HEK293 (cell line): ENCODE measurements at regions not wholly inside any gene's neighbourhood (a gene's known extent, or its start where the extent isn't known, plus 50 kb on each side); places are given as distances from the start of the nearest gene placed in this dataset.

Experiments
- CTCF ChIA-PET: fragments of 350-600 bp; formaldehyde crosslinking; extraction: SDS; loops from one replicate; lab custom pipeline; 2021; ENCODE audit warnings: antibody characterized with exemption; lab: Yijun Ruan, JAX
- POLR2A ChIA-PET: fragments of 300-600 bp; formaldehyde crosslinking; extraction: SDS; loops from one replicate; lab custom pipeline; 2020; ENCODE audit warnings: antibody characterized with exemption, inconsistent platforms; lab: Yijun Ruan, JAX
- H3K27ac ChIP-seq: fragments of 200-500 bp; sonication (Bioruptor generic); 2 replicates; pipeline ENCODE4 v1.5.1; 2014; ENCODE audit warnings: low read depth, low read length, control low read depth, inconsistent platforms; ENCODE audit errors: extremely low read depth
- H3K36me3 ChIP-seq, 2 experiments: fragments of 200-500 bp in 1 of 2; sonication (Bioruptor generic) in 1 of 2; 1 replicate in 1 of 2; 2 replicates in 1 of 2; pipeline ENCODE4 v1.5.1; 2014 to 2017; ENCODE audit warnings: inconsistent platforms in 2 of 2, low read length in 2 of 2; ENCODE audit not compliant: control insufficient read depth in 2 of 2, insufficient read depth in 1 of 2
- H3K4me1 ChIP-seq: fragments of 200-500 bp; sonication (Bioruptor generic); 2 replicates; pipeline ENCODE4 v1.5.1; 2014; ENCODE audit warnings: mild to moderate bottlenecking, low read length, inconsistent platforms; ENCODE audit not compliant: control insufficient read depth, insufficient read depth
- H3K4me3 ChIP-seq: 2 replicates; pipeline ENCODE4 v1.5.1; 2011; ENCODE audit warnings: low read depth, mild to moderate bottlenecking, control low read depth, low read length, moderate library complexity
- H3K9me3 ChIP-seq: fragments of 200-500 bp; sonication (Bioruptor generic); 2 replicates; pipeline ENCODE4 v1.5.1; 2014; ENCODE audit warnings: low read depth, low read length, inconsistent platforms; ENCODE audit not compliant: control insufficient read depth, insufficient read depth
- HOXD13 ChIP-seq: sonication (generic); formaldehyde crosslinking; IDR thresholded peaks from 2 replicates; pipeline ENCODE4 v1.8.0; 2022; ENCODE audit warnings: missing genetic modification reagents, borderline replicate concordance
- PRDM6 ChIP-seq: fragments of 450-650 bp; formaldehyde crosslinking; IDR thresholded peaks from 2 replicates; pipeline ENCODE4 v1.5.1; 2017; ENCODE audit warnings: missing biosample characterization, missing genetic modification characterization
- ZBTB1 ChIP-seq: fragments of 450-650 bp; formaldehyde crosslinking; IDR thresholded peaks from 2 replicates; pipeline ENCODE4 v1.5.1; 2016; ENCODE audit warnings: missing biosample characterization, missing genetic modification characterization
- ZBTB21 ChIP-seq: fragments of 450-650 bp; formaldehyde crosslinking; IDR thresholded peaks from 2 replicates; pipeline ENCODE4 v1.5.1; 2017; ENCODE audit warnings: missing biosample characterization, missing genetic modification characterization
- ZBTB7A ChIP-seq: fragments of 450-650 bp; formaldehyde crosslinking; IDR thresholded peaks from 2 replicates; pipeline ENCODE4 v1.5.1; 2016; ENCODE audit warnings: low read depth, missing biosample characterization, missing genetic modification characterization
- ZFP3 ChIP-seq: fragments of 450-650 bp; formaldehyde crosslinking; IDR thresholded peaks from 2 replicates; pipeline ENCODE4 v1.5.1; 2016; ENCODE audit warnings: low read depth, missing biosample characterization, missing genetic modification characterization
- ZFP41 ChIP-seq: fragments of 450-650 bp; formaldehyde crosslinking; IDR thresholded peaks from 2 replicates; pipeline ENCODE4 v1.5.1; 2016; ENCODE audit warnings: missing biosample characterization, missing genetic modification characterization, borderline replicate concordance
- ZNF157 ChIP-seq: fragments of 450-650 bp; formaldehyde crosslinking; IDR thresholded peaks from 2 replicates; pipeline ENCODE4 v1.5.1; 2016; ENCODE audit warnings: missing biosample characterization, missing genetic modification characterization
- ZNF426 ChIP-seq: fragments of 450-650 bp; formaldehyde crosslinking; IDR thresholded peaks from 2 replicates; pipeline ENCODE4 v1.5.1; 2017; ENCODE audit warnings: missing biosample characterization, missing genetic modification characterization, mild to moderate bottlenecking, inconsistent platforms, moderate library complexity
- ZNF596 ChIP-seq: fragments of 450-650 bp; IDR thresholded peaks from 2 replicates; pipeline ENCODE4 v1.5.0; 2018; ENCODE audit warnings: missing biosample characterization, mild to moderate bottlenecking, missing genetic modification characterization, moderate library complexity
- ZNF610 ChIP-seq: fragments of 450-650 bp; formaldehyde crosslinking; IDR thresholded peaks from 2 replicates; pipeline ENCODE4 v1.5.1; 2016; ENCODE audit warnings: missing biosample characterization, missing genetic modification characterization, borderline replicate concordance
- TF ChIP-seq, protein P1 (sequence below): fragments of 450-650 bp; formaldehyde crosslinking; IDR thresholded peaks from 2 replicates; pipeline ENCODE4 v1.5.1; 2016; ENCODE audit warnings: missing biosample characterization, missing genetic modification characterization
- TF ChIP-seq, protein P2 (sequence below): fragments of 450-650 bp; formaldehyde crosslinking; IDR thresholded peaks from 2 replicates; pipeline ENCODE4 v1.5.1; 2016; ENCODE audit warnings: missing biosample characterization, missing genetic modification characterization
- TF ChIP-seq, protein P3 (sequence below): fragments of 450-650 bp; formaldehyde crosslinking; IDR thresholded peaks from 2 replicates; pipeline ENCODE4 v1.5.1; 2016; ENCODE audit warnings: missing biosample characterization, missing genetic modification characterization
- TF ChIP-seq, protein P4 (sequence below): fragments of 450-650 bp; formaldehyde crosslinking; IDR thresholded peaks from 2 replicates; pipeline ENCODE4 v1.5.1; 2016; ENCODE audit warnings: missing biosample characterization, missing genetic modification characterization

- POLR2A ChIA-PET, result no interaction called here
- CTCF ChIA-PET, result interaction anchor here (0.7 kb wide), 1 partner anchor 154 kb away, joined by 3 read pairs; no protein-coding TSS in a partner anchor
- H3K4me3 ChIP-seq, result no peak overlapping the region
- H3K4me1 ChIP-seq, result no peaks in the 10 kb centered on the region
- no peaks in the 10 kb centered on the region for H3K9me3 ChIP-seq
- H3K27ac ChIP-seq, result no peak overlapping the region
- TF ChIP-seq ZNF596 (tag by site-specific recombination) (no peak), ZBTB1 (tag by site-specific recombination) (no peak), HOXD13 (CRISPR knock-in tag) (no peak), ZBTB7A (no peak), ZNF610 (tag by site-specific recombination) (no peak), ZFP41 (tag by site-specific recombination) (no peak)
- H3K36me3 ChIP-seq, result no peaks in the 10 kb centered on the region
Measured at GRCh38 chr18:6592522-6592921, 137.0 kb upstream of the ARHGAP28 start.

- no peak overlapping the region for H3K27ac ChIP-seq
- no peaks in the 10 kb centered on the region for H3K36me3 ChIP-seq
- H3K4me3 ChIP-seq, result no peak overlapping the region
- ChIA-PET POLR2A (no interaction called here), CTCF (interaction anchor here (0.7 kb wide), 1 partner anchor 153 kb away, joined by 3 read pairs; no protein-coding TSS in a partner anchor)
- H3K9me3 ChIP-seq, result no peaks in the 10 kb centered on the region
- no peaks in the 10 kb centered on the region for H3K4me1 ChIP-seq
- TF ChIP-seq, protein P1, sequence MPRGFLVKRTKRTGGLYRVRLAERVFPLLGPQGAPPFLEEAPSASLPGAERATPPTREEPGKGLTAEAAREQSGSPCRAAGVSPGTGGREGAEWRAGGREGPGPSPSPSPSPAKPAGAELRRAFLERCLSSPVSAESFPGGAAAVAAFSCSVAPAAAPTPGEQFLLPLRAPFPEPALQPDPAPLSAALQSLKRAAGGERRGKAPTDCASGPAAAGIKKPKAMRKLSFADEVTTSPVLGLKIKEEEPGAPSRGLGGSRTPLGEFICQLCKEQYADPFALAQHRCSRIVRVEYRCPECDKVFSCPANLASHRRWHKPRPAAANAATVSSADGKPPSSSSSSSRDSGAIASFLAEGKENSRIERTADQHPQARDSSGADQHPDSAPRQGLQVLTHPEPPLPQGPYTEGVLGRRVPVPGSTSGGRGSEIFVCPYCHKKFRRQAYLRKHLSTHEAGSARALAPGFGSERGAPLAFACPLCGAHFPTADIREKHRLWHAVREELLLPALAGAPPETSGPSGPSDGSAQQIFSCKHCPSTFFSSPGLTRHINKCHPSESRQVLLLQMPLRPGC (tag by site-specific recombination), result no peak
- TF ChIP-seq, protein P2, sequence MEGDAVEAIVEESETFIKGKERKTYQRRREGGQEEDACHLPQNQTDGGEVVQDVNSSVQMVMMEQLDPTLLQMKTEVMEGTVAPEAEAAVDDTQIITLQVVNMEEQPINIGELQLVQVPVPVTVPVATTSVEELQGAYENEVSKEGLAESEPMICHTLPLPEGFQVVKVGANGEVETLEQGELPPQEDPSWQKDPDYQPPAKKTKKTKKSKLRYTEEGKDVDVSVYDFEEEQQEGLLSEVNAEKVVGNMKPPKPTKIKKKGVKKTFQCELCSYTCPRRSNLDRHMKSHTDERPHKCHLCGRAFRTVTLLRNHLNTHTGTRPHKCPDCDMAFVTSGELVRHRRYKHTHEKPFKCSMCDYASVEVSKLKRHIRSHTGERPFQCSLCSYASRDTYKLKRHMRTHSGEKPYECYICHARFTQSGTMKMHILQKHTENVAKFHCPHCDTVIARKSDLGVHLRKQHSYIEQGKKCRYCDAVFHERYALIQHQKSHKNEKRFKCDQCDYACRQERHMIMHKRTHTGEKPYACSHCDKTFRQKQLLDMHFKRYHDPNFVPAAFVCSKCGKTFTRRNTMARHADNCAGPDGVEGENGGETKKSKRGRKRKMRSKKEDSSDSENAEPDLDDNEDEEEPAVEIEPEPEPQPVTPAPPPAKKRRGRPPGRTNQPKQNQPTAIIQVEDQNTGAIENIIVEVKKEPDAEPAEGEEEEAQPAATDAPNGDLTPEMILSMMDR, result no peak
- TF ChIP-seq, protein P3, sequence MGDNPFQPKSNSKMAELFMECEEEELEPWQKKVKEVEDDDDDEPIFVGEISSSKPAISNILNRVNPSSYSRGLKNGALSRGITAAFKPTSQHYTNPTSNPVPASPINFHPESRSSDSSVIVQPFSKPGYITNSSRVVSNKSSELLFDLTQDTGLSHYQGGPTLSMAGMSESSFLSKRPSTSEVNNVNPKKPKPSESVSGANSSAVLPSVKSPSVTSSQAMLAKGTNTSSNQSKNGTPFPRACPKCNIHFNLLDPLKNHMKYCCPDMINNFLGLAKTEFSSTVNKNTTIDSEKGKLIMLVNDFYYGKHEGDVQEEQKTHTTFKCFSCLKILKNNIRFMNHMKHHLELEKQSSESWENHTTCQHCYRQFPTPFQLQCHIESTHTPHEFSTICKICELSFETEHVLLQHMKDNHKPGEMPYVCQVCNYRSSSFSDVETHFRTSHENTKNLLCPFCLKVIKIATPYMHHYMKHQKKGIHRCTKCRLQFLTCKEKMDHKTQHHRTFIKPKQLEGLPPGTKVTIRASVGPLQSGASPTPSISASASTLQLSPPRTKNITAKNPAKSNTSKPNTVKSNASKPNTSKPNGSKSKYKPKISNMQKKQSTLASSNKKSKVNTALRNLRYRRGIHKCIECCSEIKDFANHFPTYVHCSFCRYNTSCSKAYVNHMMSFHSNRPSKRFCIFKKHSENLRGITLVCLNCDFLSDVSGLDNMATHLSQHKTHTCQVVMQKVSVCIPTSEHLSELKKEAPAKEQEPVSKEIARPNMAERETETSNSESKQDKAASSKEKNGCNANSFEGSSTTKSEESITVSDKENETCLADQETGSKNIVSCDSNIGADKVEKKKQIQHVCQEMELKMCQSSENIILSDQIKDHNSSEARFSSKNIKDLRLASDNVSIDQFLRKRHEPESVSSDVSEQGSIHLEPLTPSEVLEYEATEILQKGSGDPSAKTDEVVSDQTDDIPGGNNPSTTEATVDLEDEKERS (tag by site-specific recombination), result no peak
- TF ChIP-seq ZNF426 (no peak), ZBTB21 (tag by site-specific recombination) (no peak), ZBTB1 (tag by site-specific recombination) (no peak), ZFP3 (tag by site-specific recombination) (no peak), ZNF157 (no peak), PRDM6 (no peak)
- TF ChIP-seq, protein P4, sequence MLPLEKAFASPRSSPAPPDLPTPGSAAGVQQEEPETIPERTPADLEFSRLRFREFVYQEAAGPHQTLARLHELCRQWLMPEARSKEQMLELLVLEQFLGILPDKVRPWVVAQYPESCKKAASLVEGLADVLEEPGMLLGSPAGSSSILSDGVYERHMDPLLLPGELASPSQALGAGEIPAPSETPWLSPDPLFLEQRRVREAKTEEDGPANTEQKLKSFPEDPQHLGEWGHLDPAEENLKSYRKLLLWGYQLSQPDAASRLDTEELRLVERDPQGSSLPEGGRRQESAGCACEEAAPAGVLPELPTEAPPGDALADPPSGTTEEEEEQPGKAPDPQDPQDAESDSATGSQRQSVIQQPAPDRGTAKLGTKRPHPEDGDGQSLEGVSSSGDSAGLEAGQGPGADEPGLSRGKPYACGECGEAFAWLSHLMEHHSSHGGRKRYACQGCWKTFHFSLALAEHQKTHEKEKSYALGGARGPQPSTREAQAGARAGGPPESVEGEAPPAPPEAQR, result no peak
- TF ChIP-seq, all 188 proteins: peak for 0
Measured at GRCh38 chr18:6593142-6593885, 136.2 kb upstream of the ARHGAP28 start.
